ENCODE measurements at regions not wholly inside any gene's neighbourhood (a gene's known extent, or its start where the extent isn't known, plus 50 kb on each side); places are given as distances from the start of the nearest gene placed in this dataset.

GRCh38 chr3:168405288-168405687, 309.6 kb upstream of the GOLIM4 start:
- TF ChIP-seq CTCF (IDR thresholded peaks at IDR 0.05): no peak
- Histone ChIP-seq H3K4me3 (no peak overlapping the region), H3K27ac (no peak overlapping the region)

GRCh38 chr3:168398371-168399025, 302.8 kb upstream of the GOLIM4 start:
- Histone ChIP-seq H3K27ac (no peak overlapping the region), H3K4me3 (no peak overlapping the region)
- no peak for TF ChIP-seq CTCF (IDR thresholded peaks at IDR 0.05)
- DNase-seq (ENCODE audit: low spot score): no peak

More at GRCh38 chr3:168405288-168405687, 309.6 kb upstream of the GOLIM4 start:
- no peak for DNase-seq (ENCODE audit: low spot score)

- H3K4me3 ChIP-seq: no peak overlapping the region
- H3K27ac ChIP-seq: no peak overlapping the region
- DNase-seq (ENCODE audit: low spot score): no peak
- no peak for TF ChIP-seq CTCF (IDR thresholded peaks at IDR 0.05)
Measured at GRCh38 chr3:168396861-168397260, 301.1 kb upstream of the GOLIM4 start.

GRCh38 chr3:168395551-168395950, 299.8 kb upstream of the GOLIM4 start:
- Histone ChIP-seq H3K27ac (no peak overlapping the region), H3K4me3 (no peak overlapping the region)
- TF ChIP-seq CTCF (IDR thresholded peaks at IDR 0.05): no peak
- DNase-seq (ENCODE audit: low spot score): no peak

GRCh38 chr3:168394439-168394838, 298.7 kb upstream of the GOLIM4 start:
- Histone ChIP-seq H3K4me3 (no peak overlapping the region), H3K27ac (no peak overlapping the region)
- no peak for DNase-seq (ENCODE audit: low spot score)
- no peak for TF ChIP-seq CTCF (IDR thresholded peaks at IDR 0.05)

- DNase-seq (ENCODE audit: low spot score): no peak
- H3K4me3 ChIP-seq: no peak overlapping the region
- H3K27ac ChIP-seq: no peak overlapping the region
- no peak for TF ChIP-seq CTCF (IDR thresholded peaks at IDR 0.05)
Measured at GRCh38 chr3:168386301-168386700, 290.6 kb upstream of the GOLIM4 start.

GRCh38 chr3:168384990-168385389, 289.3 kb upstream of the GOLIM4 start:
- no peak for DNase-seq (ENCODE audit: low spot score)
- TF ChIP-seq CTCF (IDR thresholded peaks at IDR 0.05): no peak
- Histone ChIP-seq H3K27ac (no peak overlapping the region), H3K4me3 (no peak overlapping the region)

Data from coronary artery (tissue), 2 donors.